Stomach (tissue), 4 donors: ENCODE measurements at regions not wholly inside any gene's neighbourhood (a gene's known extent, or its start where the extent isn't known, plus 50 kb on each side); places are given as distances from the start of the nearest gene placed in this dataset.

Source experiments
- CTCF ChIP-seq, 7 experiments: fragments of 450-650 bp in 4 of 7; fragments of 200-600 bp in 3 of 7; sonication (generic) in 3 of 7; IDR thresholded peaks; one replicate each; pipeline ENCODE4 v1.5.1; 2016 to 2019; ENCODE audit warnings: antibody characterized with exemption in 7 of 7, control low read depth in 2 of 7, mild to moderate bottlenecking in 1 of 7
- EP300 ChIP-seq: sonication (generic); formaldehyde crosslinking; IDR thresholded peaks from one replicate; pipeline ENCODE4 v1.6.1; 2017; ENCODE audit warnings: antibody characterized with exemption
- POLR2A ChIP-seq, 4 donors: fragments of 450-650 bp; IDR thresholded peaks; one replicate each; pipeline ENCODE4 v1.6.1; 2016; ENCODE audit warnings: antibody characterized with exemption in 4 of 4, control low read depth in 2 of 4, mild to moderate bottlenecking in 1 of 4, moderate library complexity in 1 of 4
- POLR2AphosphoS5 ChIP-seq, 3 donors: sonication (generic); formaldehyde crosslinking; IDR thresholded peaks; one replicate each; pipeline ENCODE4 v1.6.1; 2016; ENCODE audit warnings: antibody characterized with exemption in 3 of 3

- TF ChIP-seq POLR2AphosphoS5 (IDR thresholded peaks at IDR 0.05) (no peak), POLR2A (IDR thresholded peaks at IDR 0.05) (no peak), CTCF (IDR thresholded peaks at IDR 0.05) (no peak), EP300 (no peak)
Measured at GRCh38 chr5:30392897-30393296, 800.6 kb upstream of the CDH6 start.
